Transverse colon (tissue), 4 donors: ENCODE measurements at regions not wholly inside any gene's neighbourhood (a gene's known extent, or its start where the extent isn't known, plus 50 kb on each side); places are given as distances from the start of the nearest gene placed in this dataset.

ENCODE experiments used
- EP300 ChIP-seq: sonication (generic); formaldehyde crosslinking; IDR thresholded peaks from one replicate; pipeline ENCODE4 v1.6.1; 2017; ENCODE audit warnings: antibody characterized with exemption, low read depth
- POLR2A ChIP-seq: fragments of 450-650 bp; IDR thresholded peaks from one replicate; pipeline ENCODE4 v1.6.1; 2016; ENCODE audit warnings: antibody characterized with exemption, mild to moderate bottlenecking, moderate library complexity
- POLR2AphosphoS5 ChIP-seq, 3 donors: sonication (generic); formaldehyde crosslinking; IDR thresholded peaks; one replicate each; pipeline ENCODE4 v1.6.1; 2016; ENCODE audit warnings: antibody characterized with exemption in 3 of 3
- TF ChIP-seq, protein P1 (sequence below), 5 experiments: fragments of 200-600 bp in 3 of 5; fragments of 450-650 bp in 2 of 5; sonication (generic) in 3 of 5; IDR thresholded peaks; 1 replicate in 2 of 5; 2 replicates in 3 of 5; pipeline ENCODE4 v1.5.1; 2016 to 2017; ENCODE audit warnings: antibody characterized with exemption in 5 of 5, inconsistent platforms in 3 of 5, mild to moderate bottlenecking in 2 of 5, moderate library complexity in 1 of 5

DNA sequence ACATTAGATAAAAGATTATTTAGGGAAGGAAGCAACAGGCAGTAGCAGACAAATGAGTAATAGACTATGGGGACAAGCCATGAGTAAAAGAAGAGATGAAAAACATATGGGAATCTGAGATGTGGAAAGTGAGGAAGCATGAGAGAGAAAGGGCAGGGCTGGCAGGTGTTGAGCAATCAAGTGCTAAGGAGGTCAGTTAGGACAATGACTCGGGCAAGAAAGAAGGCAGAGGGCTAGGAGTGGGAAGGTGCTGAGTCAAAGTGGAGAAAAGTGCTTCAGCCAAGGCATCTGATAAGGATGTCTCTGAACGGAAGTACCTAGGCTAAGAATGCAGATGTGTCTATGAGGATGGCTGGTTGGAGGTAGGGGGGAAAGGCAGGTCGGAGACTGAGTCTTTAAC, 291.9 kb upstream of the HTR2A start:
- TF ChIP-seq, protein P1, sequence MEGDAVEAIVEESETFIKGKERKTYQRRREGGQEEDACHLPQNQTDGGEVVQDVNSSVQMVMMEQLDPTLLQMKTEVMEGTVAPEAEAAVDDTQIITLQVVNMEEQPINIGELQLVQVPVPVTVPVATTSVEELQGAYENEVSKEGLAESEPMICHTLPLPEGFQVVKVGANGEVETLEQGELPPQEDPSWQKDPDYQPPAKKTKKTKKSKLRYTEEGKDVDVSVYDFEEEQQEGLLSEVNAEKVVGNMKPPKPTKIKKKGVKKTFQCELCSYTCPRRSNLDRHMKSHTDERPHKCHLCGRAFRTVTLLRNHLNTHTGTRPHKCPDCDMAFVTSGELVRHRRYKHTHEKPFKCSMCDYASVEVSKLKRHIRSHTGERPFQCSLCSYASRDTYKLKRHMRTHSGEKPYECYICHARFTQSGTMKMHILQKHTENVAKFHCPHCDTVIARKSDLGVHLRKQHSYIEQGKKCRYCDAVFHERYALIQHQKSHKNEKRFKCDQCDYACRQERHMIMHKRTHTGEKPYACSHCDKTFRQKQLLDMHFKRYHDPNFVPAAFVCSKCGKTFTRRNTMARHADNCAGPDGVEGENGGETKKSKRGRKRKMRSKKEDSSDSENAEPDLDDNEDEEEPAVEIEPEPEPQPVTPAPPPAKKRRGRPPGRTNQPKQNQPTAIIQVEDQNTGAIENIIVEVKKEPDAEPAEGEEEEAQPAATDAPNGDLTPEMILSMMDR (IDR thresholded peaks at IDR 0.05) = no peak
- TF ChIP-seq POLR2A = no peak
- no peak for TF ChIP-seq POLR2AphosphoS5 (IDR thresholded peaks at IDR 0.05)
- no peak for TF ChIP-seq EP300
